Lung microvascular endothelial cell (primary cell): ENCODE measurements at regions not wholly inside any gene's neighbourhood (a gene's known extent, or its start where the extent isn't known, plus 50 kb on each side); places are given as distances from the start of the nearest gene placed in this dataset.
"Not testable (repeated sequence)": the region's sequence is repeated elsewhere in the genome, so short reads cannot be mapped to it uniquely, and the experiment has no call there.

Source experiments
- DNase-seq, 2 donors: peaks; one replicate each; pipeline versions ENCODE4 v3.0.0 to v3.0.0-alpha.2; 2010; ENCODE audit warnings: low read depth in 2 of 2

GRCh38 chr17:63249256-63250004 lies 196.7 kb downstream of the CYB561 start:
- DNase-seq, result peak; percentile 80 to 87

- no peak for DNase-seq
Measured at GRCh38 chr17:63250830-63251229, 195.3 kb downstream of the CYB561 start.

- DNase-seq, result no peak
Measured at GRCh38 chr17:63258785-63259184, 187.3 kb downstream of the CYB561 start.

GRCh38 chr17:63262751-63263476 lies 183.2 kb downstream of the CYB561 start:
- DNase-seq, result no peak

DNA sequence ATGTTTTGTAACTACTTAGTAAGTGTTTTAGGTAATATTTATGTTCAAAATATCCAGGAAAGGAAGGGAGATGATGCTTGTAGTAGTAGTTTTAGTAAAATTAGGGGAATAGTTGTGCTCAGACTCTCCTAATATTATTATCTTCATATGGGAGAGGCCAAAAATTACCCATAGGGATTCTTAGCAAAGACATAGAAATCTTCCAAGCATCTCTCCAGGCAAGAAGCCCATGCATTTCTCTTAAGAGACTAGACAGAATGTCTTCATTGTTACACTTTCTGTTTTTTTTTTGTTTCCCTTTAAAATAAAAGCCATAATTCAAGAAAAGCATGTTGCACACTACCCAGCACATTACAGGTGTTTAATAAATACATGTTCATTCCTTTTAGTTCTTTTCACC lies 180.6 kb downstream of the CYB561 start:
- no peak for DNase-seq

DNA sequence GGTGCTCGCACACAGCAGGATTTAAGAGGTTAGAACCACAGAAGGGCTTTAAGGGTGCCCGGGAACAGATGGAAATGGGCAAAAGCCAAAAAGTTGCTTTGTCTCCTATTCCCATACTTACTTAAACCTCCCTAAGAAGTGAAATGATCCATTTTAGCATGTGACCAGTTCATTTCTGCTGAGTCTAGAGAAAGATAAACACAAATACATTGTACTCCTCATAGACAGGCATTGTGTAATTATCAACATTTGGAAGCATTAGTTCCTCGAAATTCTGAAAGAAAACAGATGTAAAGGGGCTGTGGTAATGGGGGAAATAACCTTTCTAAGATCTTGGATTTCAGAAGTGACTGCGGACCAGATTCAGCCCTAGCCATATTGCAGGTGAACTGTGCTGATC lies 178.3 kb downstream of the CYB561 start:
- no peak for DNase-seq

- no peak for DNase-seq
Measured at GRCh38 chr17:63268827-63269226, 177.3 kb downstream of the CYB561 start.

GRCh38 chr17:63270610-63271009 lies 175.5 kb downstream of the CYB561 start:
- no peak for DNase-seq

- DNase-seq, result peak in 1 of 2 donors; percentile 39
Measured at GRCh38 chr17:63274146-63274545, 172.0 kb downstream of the CYB561 start.

DNA sequence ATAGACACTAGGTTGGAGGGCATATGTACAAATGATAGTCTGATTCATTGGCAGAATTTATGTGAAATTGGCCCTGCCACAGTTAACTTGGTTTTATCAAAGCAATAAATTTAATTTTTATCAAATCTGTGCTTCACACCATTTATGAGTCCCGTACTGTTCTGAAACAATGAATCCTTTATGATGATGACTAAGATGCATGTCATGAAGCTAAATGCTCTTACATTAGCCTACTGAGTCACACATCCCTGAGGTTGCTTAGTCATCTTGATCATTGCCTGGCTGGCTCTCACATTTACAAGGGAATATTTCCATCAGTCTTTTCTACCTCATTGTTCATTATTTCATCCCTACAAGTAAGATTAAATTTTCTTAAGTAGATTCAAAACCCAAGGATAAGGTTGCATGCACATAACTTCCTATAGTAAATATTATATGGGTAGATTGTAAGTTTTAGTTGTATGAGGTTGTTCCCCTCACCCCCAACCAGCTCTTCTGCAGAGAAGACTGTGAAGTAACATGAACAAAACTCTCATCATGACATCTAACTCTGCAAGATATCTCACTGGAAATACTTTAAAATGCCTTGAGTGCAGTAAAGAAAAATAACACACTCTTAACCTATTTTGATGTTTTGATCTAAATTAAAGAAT lies 170.7 kb downstream of the CYB561 start:
- peak; percentile 64 to 97 for DNase-seq

DNA sequence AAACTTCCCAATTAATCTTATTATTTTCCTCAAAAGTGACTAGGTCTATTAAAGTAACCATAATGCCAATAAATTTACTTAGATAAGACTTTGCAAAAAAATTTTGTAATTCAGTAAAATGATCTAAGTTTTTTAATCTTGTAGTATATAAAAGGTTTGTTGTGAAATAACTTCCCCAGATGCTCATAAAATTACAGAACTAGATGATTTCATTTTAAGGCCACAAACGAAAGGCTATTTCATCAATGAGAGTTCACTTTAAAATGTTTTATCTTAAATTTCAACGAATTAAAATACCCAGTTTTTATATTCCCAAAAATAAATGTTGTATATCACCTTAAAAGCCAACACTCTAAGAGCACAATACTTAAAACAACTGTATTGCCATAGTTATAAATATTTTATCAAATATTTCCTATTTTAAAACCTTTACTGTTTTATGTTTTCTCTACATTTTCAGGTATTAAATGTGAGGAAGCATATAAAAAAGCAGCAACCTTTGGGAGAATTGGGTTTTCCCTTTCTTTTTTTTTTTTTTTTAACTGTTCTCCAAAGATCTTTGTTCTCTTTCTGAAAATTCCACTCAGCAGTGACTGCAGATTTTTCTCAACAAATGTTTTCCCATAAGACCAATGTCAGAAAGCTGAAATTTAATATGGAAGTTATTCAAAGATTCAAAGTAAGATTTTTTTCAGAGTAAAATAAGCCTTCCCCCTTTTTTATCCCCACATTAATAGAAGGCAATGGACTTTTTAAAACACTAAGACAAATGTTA lies 169.9 kb downstream of the CYB561 start:
- DNase-seq, result no peak

- DNase-seq, result no peak
Measured at GRCh38 chr17:63276821-63277220, 169.3 kb downstream of the CYB561 start.

DNA sequence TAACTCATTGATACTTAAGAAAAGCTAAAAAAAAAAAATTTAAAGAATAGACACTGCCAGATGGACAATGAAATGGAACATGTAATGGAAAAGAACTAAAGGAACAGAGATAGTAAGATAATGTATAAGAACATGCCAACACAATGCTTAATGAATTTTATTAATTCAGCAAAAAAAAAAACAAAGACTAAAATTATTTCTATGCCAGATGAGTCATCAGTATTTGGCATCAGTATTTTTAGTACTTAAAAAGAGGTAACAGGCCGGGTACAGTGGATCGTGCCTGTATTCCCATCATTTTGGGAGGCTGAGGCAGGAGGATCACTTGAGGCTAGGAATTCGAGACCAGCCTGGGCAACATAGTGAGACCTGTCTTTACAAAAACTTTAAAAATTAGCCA lies 168.5 kb downstream of the CYB561 start:
- DNase-seq, result peak; percentile 17 to 30

- peak in 1 of 2 donors; percentile 48 for DNase-seq
Measured at GRCh38 chr17:63278728-63279442, 167.2 kb downstream of the CYB561 start.

GRCh38 chr17:63279498-63280230 lies 166.4 kb downstream of the CYB561 start:
- peak in 1 of 2 donors; percentile 81 for DNase-seq

DNA sequence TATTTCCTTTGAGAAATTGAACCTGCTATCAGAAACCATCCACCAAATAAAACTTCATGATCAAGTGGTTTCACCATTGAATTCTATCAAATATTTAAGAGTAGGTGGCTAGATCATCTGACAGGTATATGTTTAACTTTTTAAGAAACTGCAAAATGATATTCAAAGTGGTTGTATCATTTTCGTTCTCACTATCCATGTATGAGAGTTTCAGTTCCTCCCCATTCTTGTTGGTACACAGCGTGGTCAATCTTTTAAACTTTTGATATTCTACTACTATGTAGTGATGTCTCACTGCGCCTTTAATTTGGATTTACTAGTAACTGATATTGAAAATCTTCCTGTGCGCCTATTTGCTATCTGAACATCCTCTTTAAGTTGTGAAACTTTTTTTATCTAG lies 163.7 kb downstream of the CYB561 start:
- DNase-seq, result no peak

DNA sequence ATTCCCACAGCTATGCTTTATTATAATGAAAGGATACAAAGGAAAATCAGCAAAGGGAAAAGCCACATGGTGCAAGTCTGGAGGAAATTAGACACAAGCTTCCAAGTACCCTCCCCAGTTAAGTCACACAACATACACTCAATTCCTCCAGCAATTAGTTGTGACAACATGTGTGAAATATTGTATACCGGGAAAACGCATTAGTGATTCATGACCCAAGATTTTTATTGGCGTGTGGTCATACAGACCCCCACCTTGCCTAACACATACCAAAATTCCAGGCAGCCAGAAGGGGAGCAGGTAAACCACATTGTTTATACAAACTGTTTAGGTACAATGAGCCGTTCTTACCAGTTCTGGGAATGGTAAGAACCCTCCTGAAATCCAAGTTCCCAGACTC lies 160.6 kb downstream of the CYB561 start:
- no peak for DNase-seq

DNA sequence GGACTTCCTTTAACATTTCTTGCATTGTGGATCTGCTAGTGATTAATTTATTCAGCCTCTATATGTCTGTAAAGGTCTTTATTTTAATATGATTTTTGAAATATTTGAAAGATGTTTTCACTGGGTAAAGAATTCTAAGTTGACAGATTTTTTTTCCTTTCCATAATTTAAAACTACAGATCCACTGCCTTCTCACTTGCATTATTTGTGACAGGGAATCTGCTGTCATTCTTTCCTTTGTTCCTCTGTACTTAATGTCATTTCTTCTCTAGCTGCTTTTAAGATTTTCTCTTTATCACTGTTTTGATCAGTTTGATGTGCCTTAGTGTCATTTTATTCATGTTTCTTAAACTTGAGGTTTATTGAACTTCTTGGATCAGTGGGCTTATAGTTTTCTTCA lies 159.9 kb downstream of the CYB561 start:
- DNase-seq, result no peak

DNA sequence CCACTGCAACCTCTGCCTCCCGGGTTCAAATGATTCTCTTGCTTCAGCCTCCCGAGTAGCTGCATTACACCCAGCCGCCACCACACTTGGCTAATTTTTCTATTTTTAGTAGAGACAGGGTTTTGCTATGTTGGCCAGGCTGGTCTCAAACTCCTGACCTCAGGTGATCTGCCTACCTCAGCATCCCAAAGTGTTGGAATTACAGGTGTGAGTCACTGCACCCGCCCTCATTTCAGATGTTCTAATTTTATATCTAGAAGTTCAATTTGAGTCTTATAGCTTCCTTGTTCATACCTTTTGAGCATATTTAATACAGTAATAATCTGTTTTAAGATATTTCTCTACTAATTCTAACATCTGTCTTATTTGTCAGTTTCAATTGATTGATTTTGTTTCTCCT lies 159.1 kb downstream of the CYB561 start:
- not testable (repeated sequence) for DNase-seq

DNA sequence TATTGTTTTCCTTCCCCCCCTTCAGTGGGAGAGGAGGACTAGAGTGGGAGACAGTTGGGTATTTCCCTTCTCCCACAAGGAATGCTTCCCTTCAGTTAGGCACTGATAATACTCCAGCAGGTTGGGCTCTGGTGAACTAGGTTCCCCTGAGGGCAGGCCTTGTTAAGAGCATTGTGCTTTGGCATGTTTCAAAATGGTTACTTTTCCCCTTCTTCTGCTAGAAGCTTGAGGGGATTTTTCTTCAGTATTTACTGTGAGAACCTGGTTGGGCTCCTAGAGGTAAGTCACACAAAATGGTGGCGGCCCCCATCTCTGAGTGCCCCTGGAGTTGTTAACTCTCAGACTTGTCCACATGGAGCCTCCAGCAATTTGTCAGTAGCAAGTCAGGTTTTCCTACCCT lies 156.2 kb downstream of the CYB561 start:
- no peak for DNase-seq
